ENCODE measurements at regions not wholly inside any gene's neighbourhood (a gene's known extent, or its start where the extent isn't known, plus 50 kb on each side); places are given as distances from the start of the nearest gene placed in this dataset.

DNA sequence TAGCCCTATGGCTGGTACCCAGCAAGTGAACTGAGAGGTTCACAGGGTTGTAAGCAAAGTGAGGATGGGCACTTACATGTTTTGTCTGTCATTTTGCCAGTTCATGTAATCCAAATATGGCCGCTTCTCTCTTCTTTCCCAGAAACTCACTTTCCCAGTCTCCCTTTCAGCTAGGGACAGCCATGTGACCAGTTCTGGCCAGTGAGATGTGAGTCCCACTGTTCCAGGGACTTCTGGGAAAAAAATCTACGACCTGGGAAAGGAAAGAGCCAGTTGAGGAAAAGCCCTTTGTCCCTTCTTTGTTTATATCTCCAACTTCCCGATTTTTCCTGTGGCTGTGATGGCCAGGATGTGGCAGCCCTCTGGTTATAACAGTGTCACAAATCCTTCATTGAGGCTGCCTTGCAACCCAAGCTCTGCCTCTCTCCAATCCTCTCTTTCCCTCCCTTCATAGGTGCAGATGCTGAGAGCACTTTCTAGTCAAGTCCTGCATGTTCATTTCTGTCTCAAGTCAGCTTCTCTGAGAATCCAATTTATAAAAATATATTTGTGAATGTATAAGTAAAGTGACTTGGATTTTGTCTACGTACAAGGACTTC, 148.6 kb upstream of the ZFP64 start:
- TF ChIP-seq, protein P1, sequence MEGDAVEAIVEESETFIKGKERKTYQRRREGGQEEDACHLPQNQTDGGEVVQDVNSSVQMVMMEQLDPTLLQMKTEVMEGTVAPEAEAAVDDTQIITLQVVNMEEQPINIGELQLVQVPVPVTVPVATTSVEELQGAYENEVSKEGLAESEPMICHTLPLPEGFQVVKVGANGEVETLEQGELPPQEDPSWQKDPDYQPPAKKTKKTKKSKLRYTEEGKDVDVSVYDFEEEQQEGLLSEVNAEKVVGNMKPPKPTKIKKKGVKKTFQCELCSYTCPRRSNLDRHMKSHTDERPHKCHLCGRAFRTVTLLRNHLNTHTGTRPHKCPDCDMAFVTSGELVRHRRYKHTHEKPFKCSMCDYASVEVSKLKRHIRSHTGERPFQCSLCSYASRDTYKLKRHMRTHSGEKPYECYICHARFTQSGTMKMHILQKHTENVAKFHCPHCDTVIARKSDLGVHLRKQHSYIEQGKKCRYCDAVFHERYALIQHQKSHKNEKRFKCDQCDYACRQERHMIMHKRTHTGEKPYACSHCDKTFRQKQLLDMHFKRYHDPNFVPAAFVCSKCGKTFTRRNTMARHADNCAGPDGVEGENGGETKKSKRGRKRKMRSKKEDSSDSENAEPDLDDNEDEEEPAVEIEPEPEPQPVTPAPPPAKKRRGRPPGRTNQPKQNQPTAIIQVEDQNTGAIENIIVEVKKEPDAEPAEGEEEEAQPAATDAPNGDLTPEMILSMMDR (IDR thresholded peaks at IDR 0.05), result no peak
- no peak for TF ChIP-seq POLR2A (IDR thresholded peaks at IDR 0.05)

Measured in gastroesophageal sphincter (tissue), 3 donors.